ENCODE measurements at regions not wholly inside any gene's neighbourhood (a gene's known extent, or its start where the extent isn't known, plus 50 kb on each side); places are given as distances from the start of the nearest gene placed in this dataset.

GRCh38 chr1:187313115-187313514 is 484.4 kb downstream of the PLA2G4A start:
- Histone ChIP-seq H3K9me3 (peaks cover 2% of the 10 kb centered on the region; the same call in 1 of the 2 replicates), H3K36me3 (no peaks in the 10 kb centered on the region), H3K27me3 (no peaks in the 10 kb centered on the region), H3K4me3 (no peak overlapping the region)
- DNase-seq, result no peak

GRCh38 chr1:187326557-187326956 is 497.8 kb downstream of the PLA2G4A start:
- Histone ChIP-seq H3K9me3 (no peaks in the 10 kb centered on the region), H3K27me3 (no peaks in the 10 kb centered on the region), H3K36me3 (no peaks in the 10 kb centered on the region), H3K4me3 (no peak overlapping the region)
- no peak for DNase-seq

DNA sequence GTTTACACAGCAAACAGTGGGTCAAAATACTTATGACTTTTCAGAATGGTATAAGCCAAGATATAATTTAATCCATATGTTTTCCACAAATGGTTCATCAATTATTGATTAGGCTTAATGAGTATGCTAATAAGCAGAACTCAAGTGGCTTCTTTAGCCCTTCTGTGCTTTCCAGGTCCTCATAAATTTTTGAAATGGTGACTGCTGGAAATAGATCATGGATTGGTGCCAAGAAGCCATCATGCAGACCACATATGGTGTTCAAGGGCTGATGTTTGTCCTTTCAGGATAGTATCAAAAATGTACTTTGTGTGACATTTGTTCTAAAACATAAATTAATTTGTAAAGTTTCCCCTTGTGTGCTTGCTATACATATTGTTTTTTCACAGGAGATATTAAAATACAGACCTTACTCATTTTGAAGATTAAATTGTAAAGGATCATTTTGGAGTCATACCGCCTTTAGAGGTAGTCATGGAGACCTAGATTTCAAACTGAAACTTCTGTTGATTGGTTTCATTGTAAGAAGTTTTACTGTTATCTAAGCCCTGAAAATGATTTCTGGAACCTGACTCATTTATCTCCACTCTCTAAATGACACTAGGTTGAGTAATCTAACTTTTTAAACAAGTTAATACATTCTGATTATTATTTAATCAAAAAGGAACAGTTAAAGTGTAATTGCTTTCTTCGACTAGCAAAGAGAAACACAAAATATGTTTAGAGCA is 507.9 kb downstream of the PLA2G4A start:
- no peak overlapping the region for H3K4me3 ChIP-seq
- H3K27me3 ChIP-seq, result no peaks in the 10 kb centered on the region
- no peaks in the 10 kb centered on the region for H3K36me3 ChIP-seq
- no peaks in the 10 kb centered on the region for H3K9me3 ChIP-seq
- DNase-seq, result no peak

DNA sequence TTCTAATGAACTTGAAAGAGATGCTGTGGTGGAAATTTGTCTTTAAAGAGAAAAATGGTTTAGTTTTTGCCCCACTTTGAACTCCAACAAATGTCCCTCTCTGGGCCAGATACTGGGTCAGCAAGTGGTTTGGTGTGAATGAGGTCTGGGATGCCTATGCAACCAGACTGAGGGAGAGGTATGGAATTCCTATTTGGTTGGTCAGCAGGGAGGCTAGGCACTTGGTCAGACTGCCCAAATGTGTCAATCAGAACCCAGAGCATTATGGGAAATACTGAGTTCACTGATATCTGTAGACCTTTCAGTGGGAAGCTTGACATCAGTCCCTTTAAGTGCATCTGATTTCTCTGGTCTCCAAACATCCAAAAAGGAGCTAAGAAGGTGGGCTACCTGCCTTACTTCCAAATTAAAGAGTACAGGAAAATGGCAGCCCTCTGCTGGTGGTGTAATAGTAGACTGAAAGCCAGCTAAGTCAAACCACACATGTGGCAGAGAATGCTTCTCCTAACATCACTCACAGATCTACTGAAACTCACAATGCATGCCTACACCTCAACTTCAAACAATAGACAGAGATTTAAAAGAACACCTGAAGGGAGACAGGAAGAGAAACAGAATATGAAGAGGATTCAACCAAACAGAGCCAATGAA is 510.1 kb downstream of the PLA2G4A start:
- H3K9me3 ChIP-seq, result no peaks in the 10 kb centered on the region
- no peak overlapping the region for H3K4me3 ChIP-seq
- no peaks in the 10 kb centered on the region for H3K36me3 ChIP-seq
- no peaks in the 10 kb centered on the region for H3K27me3 ChIP-seq
- no peak for DNase-seq

DNA sequence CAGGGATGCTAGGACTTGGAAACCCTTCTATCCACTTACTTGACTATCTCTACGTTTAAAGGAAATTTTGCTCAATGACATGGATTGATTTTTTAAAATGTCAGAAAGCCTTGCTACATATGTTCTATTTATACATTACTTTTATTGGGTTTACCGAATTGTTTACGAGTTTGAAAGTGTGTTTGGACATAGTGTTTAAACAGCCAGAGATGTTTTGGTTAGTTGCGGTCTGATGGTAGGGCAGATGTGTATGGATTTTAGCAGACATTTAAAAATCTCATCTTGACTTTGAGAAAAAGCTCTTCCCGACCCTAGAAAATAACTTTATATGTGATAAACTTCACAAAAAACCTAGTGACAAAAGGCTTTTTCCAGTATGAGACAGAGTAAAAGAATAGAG is 513.7 kb downstream of the PLA2G4A start:
- no peak for DNase-seq
- H3K36me3 ChIP-seq, result no peaks in the 10 kb centered on the region
- no peaks in the 10 kb centered on the region for H3K9me3 ChIP-seq
- no peak overlapping the region for H3K4me3 ChIP-seq
- H3K27me3 ChIP-seq, result no peaks in the 10 kb centered on the region

DNA sequence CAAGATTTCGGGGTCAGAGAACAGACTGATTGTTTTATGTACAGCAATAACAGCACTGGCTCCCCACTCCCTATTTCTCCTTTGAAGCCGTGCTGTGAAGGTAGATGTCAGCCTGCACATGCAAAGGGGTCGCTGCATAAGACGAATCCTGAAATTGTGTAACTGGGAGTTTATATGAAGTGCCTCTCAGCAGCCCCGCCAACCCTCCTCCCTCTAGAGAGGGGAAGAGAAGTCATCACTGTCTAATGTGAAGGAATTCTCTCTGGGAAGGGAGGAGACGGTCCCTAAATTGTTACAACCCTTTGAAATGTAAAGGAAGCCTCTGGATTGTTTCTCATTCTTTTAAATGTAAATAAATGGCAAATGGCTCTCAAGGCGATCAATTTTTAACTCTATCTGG is 545.3 kb downstream of the PLA2G4A start:
- Histone ChIP-seq H3K4me3 (no peak overlapping the region), H3K36me3 (no peaks in the 10 kb centered on the region), H3K27me3 (no peaks in the 10 kb centered on the region), H3K9me3 (no peaks in the 10 kb centered on the region)
- no peak for DNase-seq

DNA sequence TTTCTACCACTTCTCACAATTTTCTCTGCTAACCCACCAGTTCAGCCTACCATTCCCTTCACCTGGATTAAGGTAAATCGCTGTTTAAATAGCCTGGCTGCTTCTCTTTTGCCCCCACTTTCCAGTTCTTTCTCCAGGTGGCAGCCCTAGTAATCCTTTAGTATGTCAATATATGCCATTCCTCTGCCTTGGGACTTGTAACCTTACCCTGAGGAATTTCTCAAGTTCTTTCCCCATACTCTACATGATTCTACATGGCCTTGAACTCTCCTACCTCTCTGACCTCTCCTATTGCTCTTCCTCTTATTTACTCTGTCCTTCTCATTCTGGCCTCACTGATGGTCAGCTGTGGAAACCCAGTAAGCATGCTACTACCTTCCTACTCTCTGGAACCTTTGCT is 546.0 kb downstream of the PLA2G4A start:
- no peaks in the 10 kb centered on the region for H3K27me3 ChIP-seq
- no peak for DNase-seq
- H3K9me3 ChIP-seq, result no peaks in the 10 kb centered on the region
- no peaks in the 10 kb centered on the region for H3K36me3 ChIP-seq
- no peak overlapping the region for H3K4me3 ChIP-seq

DNA sequence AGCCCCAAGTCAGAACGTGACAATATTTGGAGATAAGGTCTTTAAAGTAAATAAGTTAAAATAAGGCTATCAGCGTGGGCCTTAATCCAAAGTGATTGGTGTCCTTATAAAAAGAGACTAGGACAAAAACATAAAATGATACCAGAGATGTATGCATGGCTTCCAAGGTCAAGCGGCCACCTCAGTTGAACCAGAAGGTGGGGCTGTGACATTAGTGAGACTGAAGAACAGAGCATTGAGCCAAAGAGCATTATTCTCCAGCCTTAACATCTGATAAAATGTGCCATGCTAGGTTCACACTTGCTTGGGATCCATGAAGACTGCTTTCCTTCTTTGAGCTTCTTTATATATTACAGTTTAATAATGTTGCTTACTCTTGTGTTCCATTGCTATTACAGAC is 554.6 kb downstream of the PLA2G4A start:
- Histone ChIP-seq H3K36me3 (no peaks in the 10 kb centered on the region), H3K27me3 (no peaks in the 10 kb centered on the region; the same call in 1 of the 2 replicates), H3K9me3 (no peaks in the 10 kb centered on the region), H3K4me3 (no peak overlapping the region)
- no peak for DNase-seq

DNA sequence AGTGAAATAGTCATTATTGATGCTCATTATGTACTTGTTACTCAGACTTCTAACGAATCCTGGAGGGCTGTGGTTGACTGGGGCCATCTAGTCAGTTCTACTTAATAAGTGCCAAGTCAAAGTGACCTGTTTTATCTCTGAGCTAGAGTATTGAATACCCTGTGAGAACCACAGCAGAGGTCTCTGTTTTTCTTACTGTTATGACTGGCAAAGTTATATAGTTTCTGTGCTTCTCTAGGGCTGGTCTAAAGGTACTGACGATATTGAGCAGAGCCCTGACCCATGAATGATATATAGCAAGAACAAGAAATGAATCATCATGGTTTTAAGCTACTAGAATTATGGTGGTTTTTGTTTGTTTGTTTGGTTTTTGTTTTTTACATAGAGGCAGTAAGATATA is 555.8 kb downstream of the PLA2G4A start:
- Histone ChIP-seq H3K4me3 (no peak overlapping the region), H3K36me3 (no peaks in the 10 kb centered on the region), H3K27me3 (no peaks in the 10 kb centered on the region; the same call in 1 of the 2 replicates), H3K9me3 (no peaks in the 10 kb centered on the region)
- no peak for DNase-seq

DNA sequence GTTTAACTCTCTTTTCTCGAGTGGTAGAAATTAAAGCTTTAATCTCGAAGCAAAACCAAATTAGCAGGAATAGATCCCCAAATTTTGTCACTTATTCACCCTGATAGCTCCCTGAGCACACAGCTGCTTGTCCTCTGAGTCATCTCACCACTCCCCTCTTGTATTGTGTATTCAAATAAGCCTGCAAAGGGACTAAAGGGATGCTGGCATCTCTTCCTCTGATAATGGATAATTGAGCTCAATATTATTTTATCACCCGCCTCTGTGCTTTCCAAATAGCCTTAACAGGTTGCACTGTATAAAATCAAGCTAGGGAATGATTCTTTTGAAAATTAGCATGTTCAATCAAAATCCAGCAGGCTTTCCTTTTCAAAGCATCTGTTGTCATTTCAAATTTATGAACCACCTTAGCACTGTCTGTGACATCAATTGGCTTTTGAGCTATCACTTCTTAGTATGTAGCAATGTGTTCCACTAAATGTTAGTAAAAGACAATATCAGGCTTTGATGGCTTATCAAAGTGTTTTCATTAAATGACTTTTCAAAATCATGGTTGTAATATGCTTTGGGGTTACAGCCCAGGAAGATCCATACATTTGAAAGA is 561.6 kb downstream of the PLA2G4A start:
- Histone ChIP-seq H3K9me3 (no peaks in the 10 kb centered on the region), H3K27me3 (no peaks in the 10 kb centered on the region; the same call in 1 of the 2 replicates), H3K4me3 (no peak overlapping the region), H3K36me3 (no peaks in the 10 kb centered on the region)
- no peak for DNase-seq

DNA sequence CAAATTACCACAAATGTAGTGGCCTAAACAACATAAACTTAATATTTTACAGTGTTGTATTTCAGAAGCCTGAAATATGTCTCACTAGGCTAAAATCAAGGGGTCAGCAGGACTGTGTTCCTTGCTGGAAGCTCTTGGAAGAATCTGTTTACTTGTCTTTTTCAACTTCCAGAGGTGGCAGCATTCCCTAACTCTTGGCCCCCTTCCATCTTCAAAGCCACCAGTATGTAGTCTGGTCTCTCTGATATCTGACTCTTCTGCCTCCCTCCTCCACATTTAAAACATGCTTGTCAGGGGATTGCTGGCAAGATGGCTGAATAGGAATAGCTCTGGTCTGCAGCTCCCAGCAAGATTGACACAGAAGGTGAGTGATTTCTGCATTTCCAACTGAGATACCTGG is 567.5 kb downstream of the PLA2G4A start:
- H3K9me3 ChIP-seq, result no peaks in the 10 kb centered on the region
- no peaks in the 10 kb centered on the region for H3K27me3 ChIP-seq
- H3K4me3 ChIP-seq, result no peak overlapping the region
- no peaks in the 10 kb centered on the region for H3K36me3 ChIP-seq
- peak; percentile 9 for DNase-seq

- no peak for DNase-seq
- no peaks in the 10 kb centered on the region for H3K27me3 ChIP-seq
- no peaks in the 10 kb centered on the region for H3K9me3 ChIP-seq
- H3K36me3 ChIP-seq, result no peaks in the 10 kb centered on the region
- no peak overlapping the region for H3K4me3 ChIP-seq
Measured at GRCh38 chr1:187396929-187397796, 568.4 kb downstream of the PLA2G4A start.

GRCh38 chr1:187408212-187409004 is 579.7 kb downstream of the PLA2G4A start:
- no peaks in the 10 kb centered on the region for H3K36me3 ChIP-seq
- H3K4me3 ChIP-seq, result no peak overlapping the region
- no peaks in the 10 kb centered on the region for H3K27me3 ChIP-seq
- H3K9me3 ChIP-seq, result no peaks in the 10 kb centered on the region
- no peak for DNase-seq

GRCh38 chr1:187409341-187409740 is 580.6 kb downstream of the PLA2G4A start:
- no peak for DNase-seq
- no peaks in the 10 kb centered on the region for H3K27me3 ChIP-seq
- no peak overlapping the region for H3K4me3 ChIP-seq
- no peaks in the 10 kb centered on the region for H3K9me3 ChIP-seq
- no peaks in the 10 kb centered on the region for H3K36me3 ChIP-seq

DNA sequence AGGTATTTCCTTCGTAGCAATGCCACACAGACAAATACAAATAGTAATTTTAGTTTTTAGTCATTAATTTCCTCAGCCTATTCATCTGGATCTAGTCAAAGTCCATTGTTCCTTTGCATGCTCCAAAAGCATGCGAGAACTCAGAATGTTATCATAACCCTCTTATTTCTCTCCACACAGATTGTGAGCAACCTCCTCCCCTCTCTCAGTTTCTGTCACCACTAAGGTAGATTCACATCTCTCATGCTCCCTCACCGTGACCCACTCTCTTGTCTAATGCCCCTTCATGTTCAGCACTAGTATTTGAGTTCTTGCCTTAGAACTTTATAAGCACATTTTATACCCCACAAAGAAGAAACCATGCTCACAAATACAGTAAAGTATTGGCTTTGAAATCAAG is 582.4 kb downstream of the PLA2G4A start:
- H3K36me3 ChIP-seq, result no peaks in the 10 kb centered on the region
- no peak overlapping the region for H3K4me3 ChIP-seq
- no peaks in the 10 kb centered on the region for H3K9me3 ChIP-seq
- no peak for DNase-seq
- no peaks in the 10 kb centered on the region for H3K27me3 ChIP-seq

GRCh38 chr1:187413405-187414169 is 584.8 kb downstream of the PLA2G4A start:
- no peaks in the 10 kb centered on the region for H3K36me3 ChIP-seq
- DNase-seq, result no peak

More at GRCh38 chr1:187413405-187414169, 584.8 kb downstream of the PLA2G4A start:
- H3K27me3 ChIP-seq, result no peaks in the 10 kb centered on the region
- H3K9me3 ChIP-seq, result no peaks in the 10 kb centered on the region
- H3K4me3 ChIP-seq, result no peak overlapping the region

Data from MG63 (cell line).